Amygdala (tissue), 56 donors: ENCODE measurements at regions not wholly inside any gene's neighbourhood (a gene's known extent, or its start where the extent isn't known, plus 50 kb on each side); places are given as distances from the start of the nearest gene placed in this dataset.
A peak's percentile ranks its signal among the peaks of the same experiment; 100 is the strongest.
"Not testable (repeated sequence)": the region's sequence is repeated elsewhere in the genome, so short reads cannot be mapped to it uniquely, and the experiment has no call there.

Experiments used
- DNase-seq, 56 donors: peaks; one replicate each; lab custom pipeline; 2025; lab: John Stamatoyannopoulos, UW

- DNase-seq, result no peak
Observed at GRCh38 chr12:45490232-45490881, 239.1 kb upstream of the ARID2 start.

- no peak for DNase-seq
Observed at GRCh38 chr12:45494279-45494678, 235.2 kb upstream of the ARID2 start.

- DNase-seq, result no peak
Observed at GRCh38 chr12:45498645-45499044, 230.9 kb upstream of the ARID2 start.

GRCh38 chr12:45502481-45503128, 226.9 kb upstream of the ARID2 start:
- DNase-seq, result no peak

GRCh38 chr12:45503899-45504298, 225.6 kb upstream of the ARID2 start:
- no peak for DNase-seq

GRCh38 chr12:45504316-45505010, 225.0 kb upstream of the ARID2 start:
- DNase-seq, result no peak

GRCh38 chr12:45509187-45509586, 220.3 kb upstream of the ARID2 start:
- no peak for DNase-seq

- DNase-seq, result no peak
Observed at GRCh38 chr12:45509621-45510020, 219.9 kb upstream of the ARID2 start.

- DNase-seq, result no peak
Observed at GRCh38 chr12:45517381-45517780, 212.1 kb upstream of the ARID2 start.

- no peak for DNase-seq
Observed at GRCh38 chr12:45518291-45519235, 210.9 kb upstream of the ARID2 start.

- DNase-seq, result no peak
Observed at GRCh38 chr12:45522227-45522626, 207.3 kb upstream of the ARID2 start.

- DNase-seq, result not testable (repeated sequence)
Observed at GRCh38 chr12:45526823-45527222, 202.7 kb upstream of the ARID2 start.

GRCh38 chr12:45532113-45532512, 197.4 kb upstream of the ARID2 start:
- no peak for DNase-seq

- no peak for DNase-seq
Observed at GRCh38 chr12:45535610-45536180, 193.8 kb upstream of the ARID2 start.

- DNase-seq, result no peak
Observed at GRCh38 chr12:45536284-45536683, 193.2 kb upstream of the ARID2 start.

GRCh38 chr12:45540661-45541341, 188.7 kb upstream of the ARID2 start:
- DNase-seq, result no peak

- DNase-seq, result peak in 27 of 56 donors; percentile 0 to 52 (median 10)
Observed at GRCh38 chr12:45543887-45544286, 185.6 kb upstream of the ARID2 start.

GRCh38 chr12:45546545-45546944, 183.0 kb upstream of the ARID2 start:
- no peak for DNase-seq

GRCh38 chr12:45547132-45547531, 182.4 kb upstream of the ARID2 start:
- DNase-seq, result no peak

GRCh38 chr12:45547822-45548221, 181.7 kb upstream of the ARID2 start:
- DNase-seq, result no peak
